ENCODE measurements at regions not wholly inside any gene's neighbourhood (a gene's known extent, or its start where the extent isn't known, plus 50 kb on each side); places are given as distances from the start of the nearest gene placed in this dataset.

GRCh38 chr20:24059174-24059573 lies 70.6 kb upstream of the GGTLC1 start:
- no peak for DNase-seq (ENCODE audit: low spot score)

GRCh38 chr20:24056491-24056890 lies 67.9 kb upstream of the GGTLC1 start:
- DNase-seq (ENCODE audit: low spot score) = no peak

GRCh38 chr20:24052599-24053275 lies 64.2 kb upstream of the GGTLC1 start:
- no peak for DNase-seq (ENCODE audit: low spot score)

GRCh38 chr20:24051160-24051559 lies 62.6 kb upstream of the GGTLC1 start:
- peak; percentile 22 for DNase-seq (ENCODE audit: low spot score)

- DNase-seq (ENCODE audit: low spot score) = no peak
Observed at GRCh38 chr20:24050119-24050518, 61.5 kb upstream of the GGTLC1 start.

- DNase-seq (ENCODE audit: low spot score) = no peak
Observed at GRCh38 chr20:24049081-24049480, 60.5 kb upstream of the GGTLC1 start.

GRCh38 chr20:24048024-24048611 lies 59.5 kb upstream of the GGTLC1 start:
- no peak for DNase-seq (ENCODE audit: low spot score)

- DNase-seq (ENCODE audit: low spot score) = no peak
Observed at GRCh38 chr20:24046888-24047287, 58.3 kb upstream of the GGTLC1 start.

- DNase-seq (ENCODE audit: low spot score) = peak; percentile 50
Observed at GRCh38 chr20:24045621-24046318, 57.2 kb upstream of the GGTLC1 start.

GRCh38 chr20:24043294-24043693 lies 54.7 kb upstream of the GGTLC1 start:
- no peak for DNase-seq (ENCODE audit: low spot score)

- no peak for DNase-seq (ENCODE audit: low spot score)
Observed at GRCh38 chr20:24042646-24043045, 54.1 kb upstream of the GGTLC1 start.

GRCh38 chr20:24040896-24041459 lies 52.4 kb upstream of the GGTLC1 start:
- no peak for DNase-seq (ENCODE audit: low spot score)

GRCh38 chr20:24039196-24039595 lies 50.6 kb upstream of the GGTLC1 start:
- DNase-seq (ENCODE audit: low spot score) = no peak
